ENCODE measurements at regions not wholly inside any gene's neighbourhood (a gene's known extent, or its start where the extent isn't known, plus 50 kb on each side); places are given as distances from the start of the nearest gene placed in this dataset.

- Histone ChIP-seq H3K4me3 (ENCODE audit: insufficient read depth, low read depth, low read length) (no peak overlapping the region), H3K27ac (ENCODE audit: low read depth, low read length) (no peak overlapping the region), H3K4me1 (ENCODE audit: insufficient read depth, low read length) (no peaks in the 10 kb centered on the region), H2AFZ (ENCODE audit: low read depth, low read length) (no peak overlapping the region), H3K9me3 (ENCODE audit: insufficient read depth, low read depth, low read length) (no peaks in the 10 kb centered on the region), H3K36me3 (ENCODE audit: insufficient read depth, low read length) (no peaks in the 10 kb centered on the region), H3K9ac (ENCODE audit: low read length) (no peak overlapping the region), H3K4me2 (ENCODE audit: low read length) (no peak overlapping the region), H3K27me3 (ENCODE audit: insufficient read depth, low read length) (peaks cover 7% of the 10 kb centered on the region), H4K20me1 (ENCODE audit: insufficient read depth, low read length) (no peaks in the 10 kb centered on the region), H3K79me2 (ENCODE audit: insufficient read depth, low read length) (no peaks in the 10 kb centered on the region)
- peaks cover 3% of the 10 kb centered on the region for H3K27me3 Mint-ChIP-seq (ENCODE audit: low read depth, unreplicated experiment)
- H3K9me3 Mint-ChIP-seq (ENCODE audit: unreplicated experiment), result peaks cover 4% of the 10 kb centered on the region
- DNase-seq (ENCODE audit: low read depth) (no peak), FAIRE-seq (no peak)
- peaks cover 8% of the 10 kb centered on the region for H3K4me1 Mint-ChIP-seq (ENCODE audit: low read depth, unreplicated experiment)
- no peaks in the 10 kb centered on the region for H3K36me3 Mint-ChIP-seq (ENCODE audit: low read depth, unreplicated experiment)
- no peak overlapping the region for H3K4me3 Mint-ChIP-seq (ENCODE audit: unreplicated experiment)
- no peak for TF ChIP-seq CTCF (IDR thresholded peaks at IDR 0.05; ENCODE audit: insufficient read depth, low read depth, low read length)
- H3K27ac Mint-ChIP-seq (ENCODE audit: unreplicated experiment), result no peak overlapping the region
These were observed 91.9 kb upstream of the CDH4 start for GRCh38 chr20:61159957-61160686.

GRCh38 chr20:61161726-61162390, 90.2 kb upstream of the CDH4 start:
- Histone ChIP-seq H3K27ac (ENCODE audit: low read depth, low read length) (no peak overlapping the region), H3K4me2 (ENCODE audit: low read length) (no peak overlapping the region), H3K27me3 (ENCODE audit: insufficient read depth, low read length) (peaks cover 7% of the 10 kb centered on the region), H2AFZ (ENCODE audit: low read depth, low read length) (no peak overlapping the region), H3K4me1 (ENCODE audit: insufficient read depth, low read length) (peaks cover 5% of the 10 kb centered on the region), H3K79me2 (ENCODE audit: insufficient read depth, low read length) (no peaks in the 10 kb centered on the region), H3K4me3 (ENCODE audit: insufficient read depth, low read depth, low read length) (no peak overlapping the region), H4K20me1 (ENCODE audit: insufficient read depth, low read length) (no peaks in the 10 kb centered on the region), H3K36me3 (ENCODE audit: insufficient read depth, low read length) (no peaks in the 10 kb centered on the region), H3K9me3 (ENCODE audit: insufficient read depth, low read depth, low read length) (no peaks in the 10 kb centered on the region), H3K9ac (ENCODE audit: low read length) (no peak overlapping the region)
- H3K4me3 Mint-ChIP-seq (ENCODE audit: unreplicated experiment), result no peak overlapping the region
- no peak for TF ChIP-seq EZH2 (IDR thresholded peaks at IDR 0.05; ENCODE audit: insufficient read depth, low read length)
- no peak for TF ChIP-seq CTCF (IDR thresholded peaks at IDR 0.05; ENCODE audit: insufficient read depth, low read depth, low read length)
- peaks cover 14% of the 10 kb centered on the region for H3K4me1 Mint-ChIP-seq (ENCODE audit: low read depth, unreplicated experiment)
- H3K36me3 Mint-ChIP-seq (ENCODE audit: low read depth, unreplicated experiment), result no peaks in the 10 kb centered on the region
- peaks cover 4% of the 10 kb centered on the region for H3K9me3 Mint-ChIP-seq (ENCODE audit: unreplicated experiment)
- peaks cover 3% of the 10 kb centered on the region for H3K27me3 Mint-ChIP-seq (ENCODE audit: low read depth, unreplicated experiment)
- H3K27ac Mint-ChIP-seq (ENCODE audit: unreplicated experiment), result no peak overlapping the region
- no peak for DNase-seq (ENCODE audit: low read depth)
- FAIRE-seq, result no peak

- Histone ChIP-seq H4K20me1 (ENCODE audit: insufficient read depth, low read length) (no peaks in the 10 kb centered on the region), H3K4me3 (ENCODE audit: insufficient read depth, low read depth, low read length) (no peak overlapping the region), H3K27ac (ENCODE audit: low read depth, low read length) (no peak overlapping the region), H3K36me3 (ENCODE audit: insufficient read depth, low read length) (no peaks in the 10 kb centered on the region), H3K79me2 (ENCODE audit: insufficient read depth, low read length) (no peaks in the 10 kb centered on the region), H2AFZ (ENCODE audit: low read depth, low read length) (no peak overlapping the region), H3K4me2 (ENCODE audit: low read length) (no peak overlapping the region), H3K9ac (ENCODE audit: low read length) (no peak overlapping the region), H3K9me3 (ENCODE audit: insufficient read depth, low read depth, low read length) (no peaks in the 10 kb centered on the region), H3K27me3 (ENCODE audit: insufficient read depth, low read length) (peaks cover 7% of the 10 kb centered on the region), H3K4me1 (ENCODE audit: insufficient read depth, low read length) (peaks cover 5% of the 10 kb centered on the region)
- FAIRE-seq, result no peak
- Mint-ChIP-seq H3K36me3 (ENCODE audit: low read depth, unreplicated experiment) (no peaks in the 10 kb centered on the region), H3K4me1 (ENCODE audit: low read depth, unreplicated experiment) (peaks cover 14% of the 10 kb centered on the region), H3K27me3 (ENCODE audit: low read depth, unreplicated experiment) (peaks cover 3% of the 10 kb centered on the region), H3K27ac (ENCODE audit: unreplicated experiment) (no peak overlapping the region), H3K4me3 (ENCODE audit: unreplicated experiment) (no peak overlapping the region), H3K9me3 (ENCODE audit: unreplicated experiment) (no peaks in the 10 kb centered on the region)
- no peak for DNase-seq (ENCODE audit: low read depth)
- no peak for TF ChIP-seq EZH2 (IDR thresholded peaks at IDR 0.05; ENCODE audit: insufficient read depth, low read length)
- TF ChIP-seq CTCF (IDR thresholded peaks at IDR 0.05; ENCODE audit: insufficient read depth, low read depth, low read length), result no peak
These were observed 89.6 kb upstream of the CDH4 start for GRCh38 chr20:61162451-61162850.

Measured in astrocyte (in vitro differentiated cells and primary cell).